GM10266 (cell line): ENCODE measurements at regions not wholly inside any gene's neighbourhood (a gene's known extent, or its start where the extent isn't known, plus 50 kb on each side); places are given as distances from the start of the nearest gene placed in this dataset.

Experiments
- DNase-seq: peaks from one replicate; pipeline ENCODE4 v3.0.0; 2012; ENCODE audit errors: extremely low spot score
- TF ChIP-seq, protein P1 (sequence below): IDR thresholded peaks from 2 replicates; pipeline ENCODE4 v1.5.1; 2012; ENCODE audit warnings: mild to moderate bottlenecking, low read depth; ENCODE audit not compliant: control insufficient read depth, insufficient read depth; ENCODE audit errors: missing control alignments

- no peak for DNase-seq
- TF ChIP-seq, protein P1, sequence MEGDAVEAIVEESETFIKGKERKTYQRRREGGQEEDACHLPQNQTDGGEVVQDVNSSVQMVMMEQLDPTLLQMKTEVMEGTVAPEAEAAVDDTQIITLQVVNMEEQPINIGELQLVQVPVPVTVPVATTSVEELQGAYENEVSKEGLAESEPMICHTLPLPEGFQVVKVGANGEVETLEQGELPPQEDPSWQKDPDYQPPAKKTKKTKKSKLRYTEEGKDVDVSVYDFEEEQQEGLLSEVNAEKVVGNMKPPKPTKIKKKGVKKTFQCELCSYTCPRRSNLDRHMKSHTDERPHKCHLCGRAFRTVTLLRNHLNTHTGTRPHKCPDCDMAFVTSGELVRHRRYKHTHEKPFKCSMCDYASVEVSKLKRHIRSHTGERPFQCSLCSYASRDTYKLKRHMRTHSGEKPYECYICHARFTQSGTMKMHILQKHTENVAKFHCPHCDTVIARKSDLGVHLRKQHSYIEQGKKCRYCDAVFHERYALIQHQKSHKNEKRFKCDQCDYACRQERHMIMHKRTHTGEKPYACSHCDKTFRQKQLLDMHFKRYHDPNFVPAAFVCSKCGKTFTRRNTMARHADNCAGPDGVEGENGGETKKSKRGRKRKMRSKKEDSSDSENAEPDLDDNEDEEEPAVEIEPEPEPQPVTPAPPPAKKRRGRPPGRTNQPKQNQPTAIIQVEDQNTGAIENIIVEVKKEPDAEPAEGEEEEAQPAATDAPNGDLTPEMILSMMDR: no peak
Measured at GRCh38 chr2:146913476-146913875, 931.4 kb upstream of the ACVR2A start.

- TF ChIP-seq, protein P1: no peak
- no peak for DNase-seq
Measured at GRCh38 chr2:146912536-146912935, 932.3 kb upstream of the ACVR2A start.

- TF ChIP-seq, protein P1: no peak
- no peak for DNase-seq
Measured at GRCh38 chr2:146908776-146909175, 936.1 kb upstream of the ACVR2A start.

- TF ChIP-seq, protein P1: no peak
- DNase-seq: no peak
Measured at GRCh38 chr2:146898083-146898482, 946.7 kb upstream of the ACVR2A start.

DNA sequence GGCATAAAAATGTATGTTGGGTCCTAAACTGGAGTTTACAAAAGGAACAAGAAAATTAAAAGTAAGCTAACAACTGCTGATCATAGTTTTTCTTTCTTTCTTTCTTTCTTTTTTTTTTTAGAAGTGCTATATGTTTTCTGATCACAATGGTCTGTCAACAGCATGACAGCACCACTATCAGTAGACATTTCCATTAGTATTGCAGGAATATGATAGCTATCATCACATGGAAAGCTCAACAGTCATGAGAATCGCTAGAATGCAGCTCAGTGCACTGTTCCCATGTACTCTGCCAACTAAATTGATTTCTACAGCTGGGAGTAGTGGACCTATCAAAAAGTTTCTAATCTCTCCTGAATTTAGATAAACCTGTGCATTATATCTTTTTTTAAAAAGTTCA is 950.3 kb upstream of the ACVR2A start:
- TF ChIP-seq, protein P1: no peak
- DNase-seq: no peak

DNA sequence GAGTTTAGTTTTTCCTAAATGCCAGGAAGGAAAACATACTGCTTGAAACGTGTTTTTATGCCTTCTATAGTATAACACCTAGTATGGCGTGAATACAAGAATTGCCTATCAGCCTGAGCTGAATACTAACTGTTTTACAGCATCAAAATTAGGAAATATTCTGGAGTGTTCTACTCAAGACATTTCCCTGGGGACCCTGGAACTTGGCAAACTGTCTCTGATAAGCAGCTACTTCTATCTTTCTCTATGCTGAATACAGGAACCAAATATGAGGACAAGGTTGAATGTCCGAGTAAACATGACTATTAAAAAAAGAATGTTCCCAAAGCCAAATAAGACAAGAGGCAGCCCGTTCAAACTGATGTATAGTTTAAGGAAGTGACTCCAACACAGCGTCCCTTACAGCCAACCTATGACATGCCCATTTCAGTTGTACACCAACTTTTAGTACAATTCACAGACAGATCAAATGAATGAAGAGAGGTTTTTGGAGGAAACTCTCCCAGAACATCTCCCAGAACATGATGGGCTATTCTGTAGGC is 951.3 kb upstream of the ACVR2A start:
- no peak for DNase-seq
- TF ChIP-seq, protein P1: no peak

- TF ChIP-seq, protein P1: no peak
- no peak for DNase-seq
Measured at GRCh38 chr2:146890491-146890890, 954.3 kb upstream of the ACVR2A start.
